Keratinocyte (primary cell): ENCODE measurements at regions not wholly inside any gene's neighbourhood (a gene's known extent, or its start where the extent isn't known, plus 50 kb on each side); places are given as distances from the start of the nearest gene placed in this dataset.

ENCODE experiments used
- CTCF ChIP-seq, 3 experiments: IDR thresholded peaks in 1 of 3; conservative IDR thresholded peaks in 1 of 3; optimal IDR thresholded peaks in 1 of 3; 2 replicates in 2 of 3; 3 replicates in 1 of 3; pipeline versions ENCODE3 to v1.5.1; 2011; ENCODE audit warnings: low read length in 3 of 3, mild to moderate bottlenecking in 3 of 3, moderate library complexity in 2 of 3, control low read depth in 1 of 3, inconsistent platforms in 1 of 3; ENCODE audit not compliant: insufficient read depth in 2 of 3; ENCODE audit errors: extremely low read depth in 1 of 3
- EZH2 ChIP-seq: IDR thresholded peaks from one replicate; pipeline ENCODE4 v1.6.1; 2012; ENCODE audit warnings: inconsistent platforms, mild to moderate bottlenecking, low read length, moderate library complexity

GRCh38 chr2:147777394-147777793 is 67.4 kb upstream of the ACVR2A start:
- TF ChIP-seq EZH2: no peak
- TF ChIP-seq CTCF (optimal IDR thresholded peaks at IDR 0.05 in 1 of 3, IDR thresholded peaks at IDR 0.05 in 1 of 3, conservative IDR thresholded peaks at IDR 0.05 in 1 of 3; ENCODE audit: extremely low read depth in 1 of 3, insufficient read depth in 2 of 3, low read length in 3 of 3): no peak
